ENCODE measurements at regions not wholly inside any gene's neighbourhood (a gene's known extent, or its start where the extent isn't known, plus 50 kb on each side); places are given as distances from the start of the nearest gene placed in this dataset.

DNA sequence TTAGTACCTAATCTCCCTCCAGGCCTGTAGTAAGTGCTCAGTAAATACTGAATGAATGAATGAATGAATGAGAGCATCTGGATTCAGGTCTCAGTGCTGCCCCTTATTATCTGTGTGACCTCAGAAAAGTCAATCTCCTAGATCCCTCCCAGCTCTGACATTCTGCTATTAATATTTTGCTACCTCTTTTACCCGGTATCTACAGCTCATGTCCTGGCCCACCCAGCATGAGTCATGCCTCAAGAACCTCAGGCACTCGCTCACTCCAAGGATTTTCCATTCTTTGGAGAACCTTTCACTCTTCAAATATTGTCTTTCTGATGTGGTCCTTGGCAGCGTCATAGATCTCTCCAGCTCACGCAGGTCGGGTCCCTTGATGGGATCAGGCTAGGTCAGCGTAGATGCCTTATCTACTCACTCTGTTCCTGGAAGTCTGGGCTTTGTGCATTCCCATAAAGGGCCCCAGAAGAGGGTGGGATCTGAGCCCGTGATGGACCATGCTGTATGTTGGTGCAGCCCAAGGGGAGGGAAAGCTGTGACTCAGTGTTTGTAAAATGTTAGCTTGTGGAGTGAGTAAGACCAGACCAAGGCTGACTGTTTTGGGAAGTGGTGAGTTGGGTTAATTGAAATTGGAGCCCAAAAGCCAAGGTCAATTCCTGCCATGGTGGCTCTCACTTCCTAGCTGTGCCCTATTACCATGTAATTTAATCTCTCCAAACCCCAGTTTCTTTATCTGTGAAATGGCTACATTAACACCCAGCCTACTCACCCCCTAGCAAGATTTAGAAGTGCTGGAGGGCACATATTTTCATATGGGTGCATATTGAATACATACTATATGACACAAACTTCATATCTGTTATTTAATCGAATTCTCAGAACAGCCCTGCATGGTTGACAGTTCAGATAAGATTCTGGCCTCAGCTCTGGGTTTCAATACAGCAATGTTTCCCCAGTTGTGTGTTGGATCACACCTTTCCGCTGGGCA, 214.1 kb upstream of the USP24 start:
- H3K27me3 Mint-ChIP-seq (ENCODE audit: low read depth in 2 of 2): peaks cover 19 to 60% of the 10 kb centered on the region in 2 donors

GRCh38 chr1:55428231-55428630, 213.1 kb upstream of the USP24 start:
- Mint-ChIP-seq H3K4me1 (no peaks in the 10 kb centered on the region), H3K36me3 (no peaks in the 10 kb centered on the region), H3K4me3 (no peak overlapping the region), H3K27me3 (ENCODE audit: low read depth in 2 of 2) (peaks cover 18 to 58% of the 10 kb centered on the region in 2 donors), H3K27ac (no peak overlapping the region), H3K9me3 (no peaks in the 10 kb centered on the region)
- 82% methylated on average over 4 of the region's 4 CpGs for WGBS (ENCODE audit: insufficient coverage)
- ATAC-seq (no peak), DNase-seq (no peak)
- H3K36me3 ChIP-seq (ENCODE audit: control insufficient read depth, insufficient read depth, low read length): no peaks in the 10 kb centered on the region
- no peak overlapping the region for H3K4me3 ChIP-seq (ENCODE audit: low read length)
- H3K27ac ChIP-seq (ENCODE audit: low read length): no peak overlapping the region
- no peaks in the 10 kb centered on the region for H3K27me3 ChIP-seq (ENCODE audit: control insufficient read depth, insufficient read depth, low read length)
- TF ChIP-seq CTCF (IDR thresholded peaks at IDR 0.05): no peak
- intact Hi-C loops (cut with micrococcal nuclease): no loop called here
- H3K9me3 ChIP-seq (ENCODE audit: control insufficient read depth, insufficient read depth, low read length): no peaks in the 10 kb centered on the region
- no peaks in the 10 kb centered on the region for H3K4me1 ChIP-seq (ENCODE audit: control insufficient read depth, insufficient read depth, low read length)

More for the DNA sequence above, 214.1 kb upstream of the USP24 start:
- intact Hi-C loops (cut with micrococcal nuclease): no loop called here
- WGBS (ENCODE audit: insufficient coverage): 88% methylated on average over 9 of the region's 9 CpGs
- H3K27me3 ChIP-seq (ENCODE audit: control insufficient read depth, insufficient read depth, low read length): no peaks in the 10 kb centered on the region
- Mint-ChIP-seq H3K4me1 (no peaks in the 10 kb centered on the region), H3K4me3 (no peak overlapping the region), H3K9me3 (peaks cover 0 to 4% of the 10 kb centered on the region in 2 donors), H3K36me3 (no peaks in the 10 kb centered on the region), H3K27ac (no peak overlapping the region)
- no peak overlapping the region for H3K27ac ChIP-seq (ENCODE audit: low read length)
- no peaks in the 10 kb centered on the region for H3K4me1 ChIP-seq (ENCODE audit: control insufficient read depth, insufficient read depth, low read length)
- H3K36me3 ChIP-seq (ENCODE audit: control insufficient read depth, insufficient read depth, low read length): no peaks in the 10 kb centered on the region
- H3K4me3 ChIP-seq (ENCODE audit: low read length): no peak overlapping the region
- H3K9me3 ChIP-seq (ENCODE audit: control insufficient read depth, insufficient read depth, low read length): no peaks in the 10 kb centered on the region
- TF ChIP-seq CTCF (IDR thresholded peaks at IDR 0.05): no peak
- ATAC-seq (no peak), DNase-seq (no peak)

GRCh38 chr1:55427606-55428005, 212.4 kb upstream of the USP24 start:
- ATAC-seq (no peak), DNase-seq (no peak)
- Histone ChIP-seq H3K36me3 (ENCODE audit: control insufficient read depth, insufficient read depth, low read length) (no peaks in the 10 kb centered on the region), H3K27me3 (ENCODE audit: control insufficient read depth, insufficient read depth, low read length) (no peaks in the 10 kb centered on the region), H3K4me3 (ENCODE audit: low read length) (no peak overlapping the region), H3K27ac (ENCODE audit: low read length) (no peak overlapping the region), H3K4me1 (ENCODE audit: control insufficient read depth, insufficient read depth, low read length) (no peaks in the 10 kb centered on the region), H3K9me3 (ENCODE audit: control insufficient read depth, insufficient read depth, low read length) (no peaks in the 10 kb centered on the region)
- H3K4me1 Mint-ChIP-seq: no peaks in the 10 kb centered on the region
- H3K27me3 Mint-ChIP-seq (ENCODE audit: low read depth in 2 of 2): peaks cover 18 to 52% of the 10 kb centered on the region in 2 donors
- peaks cover 0 to under 1% of the 10 kb centered on the region in 2 donors for H3K9me3 Mint-ChIP-seq
- intact Hi-C loops (cut with micrococcal nuclease): no loop called here
- no peak overlapping the region for H3K4me3 Mint-ChIP-seq
- 79% methylated on average over 4 of the region's 4 CpGs for WGBS (ENCODE audit: insufficient coverage)
- H3K36me3 Mint-ChIP-seq: no peaks in the 10 kb centered on the region
- H3K27ac Mint-ChIP-seq: no peak overlapping the region
- no peak for TF ChIP-seq CTCF (IDR thresholded peaks at IDR 0.05)
